MM.1S (cell line): ENCODE measurements at regions not wholly inside any gene's neighbourhood (a gene's known extent, or its start where the extent isn't known, plus 50 kb on each side); places are given as distances from the start of the nearest gene placed in this dataset.

Source experiments
- DNase-seq: peaks from one replicate; pipeline ENCODE4 v3.0.0-alpha.2; 2015
- H2AFZ ChIP-seq: fragments of 300-600 bp; sonication (generic); 2 replicates; pipeline ENCODE4 v1.6.0; 2016; ENCODE audit warnings: antibody characterized with exemption, low read length
- H3F3A ChIP-seq: fragments of 300-600 bp; sonication (generic); 2 replicates; pipeline ENCODE4 v1.6.1; 2016; ENCODE audit warnings: mild to moderate bottlenecking, antibody characterized with exemption, low read length, moderate library complexity, mixed read lengths; ENCODE audit not compliant: insufficient read depth
- H3K27ac ChIP-seq: fragments of 300-600 bp; sonication (generic); 2 replicates; pipeline ENCODE4 v1.5.1; 2016; ENCODE audit warnings: mild to moderate bottlenecking, low read length
- H3K27me3 ChIP-seq: fragments of 300-600 bp; sonication (generic); replicated peaks from 2 replicates; pipeline ENCODE4 v1.6.0; 2016; ENCODE audit warnings: low read length; ENCODE audit not compliant: insufficient read depth
- H3K36me3 ChIP-seq: fragments of 300-600 bp; sonication (generic); replicated peaks from 2 replicates; pipeline ENCODE4 v1.6.1; 2016; ENCODE audit warnings: mild to moderate bottlenecking, low read length, mixed read lengths; ENCODE audit not compliant: insufficient read depth
- H3K4me1 ChIP-seq: fragments of 300-600 bp; sonication (generic); 2 replicates; pipeline ENCODE4 v1.6.1; 2016; ENCODE audit warnings: low read length, mixed read lengths
- H3K4me2 ChIP-seq: fragments of 300-600 bp; sonication (generic); 2 replicates; pipeline ENCODE4 v1.6.0; 2016; ENCODE audit warnings: low read depth, low read length
- H3K4me3 ChIP-seq: fragments of 300-600 bp; sonication (generic); 2 replicates; pipeline ENCODE4 v1.5.1; 2016; ENCODE audit warnings: low read length, mixed read lengths
- H3K79me2 ChIP-seq: fragments of 300-600 bp; sonication (generic); 2 replicates; pipeline ENCODE4 v1.6.1; 2016; ENCODE audit warnings: mixed run types, low read length, mixed read lengths
- H3K9ac ChIP-seq: fragments of 300-600 bp; sonication (generic); 2 replicates; pipeline ENCODE4 v1.6.1; 2016; ENCODE audit warnings: low read length, mixed read lengths
- H3K9me2 ChIP-seq: fragments of 300-600 bp; sonication (generic); replicated peaks from 2 replicates; pipeline ENCODE4 v1.6.1; 2016; ENCODE audit warnings: mild to moderate bottlenecking, low read length, mixed read lengths; ENCODE audit not compliant: insufficient read depth
- H3K9me3 ChIP-seq: fragments of 300-600 bp; sonication (generic); replicated peaks from 2 replicates; pipeline ENCODE4 v1.6.1; 2016; ENCODE audit warnings: mild to moderate bottlenecking, low read length, mixed read lengths; ENCODE audit not compliant: insufficient read depth
- H4K20me1 ChIP-seq: fragments of 300-600 bp; sonication (generic); 2 replicates; pipeline ENCODE4 v1.6.1; 2016; ENCODE audit warnings: mild to moderate bottlenecking, low read length, moderate library complexity, mixed read lengths; ENCODE audit not compliant: insufficient read depth
- EZH2 ChIP-seq: fragments of 300-600 bp; sonication (generic); optimal IDR thresholded peaks from 2 replicates; pipeline ENCODE3; 2017; ENCODE audit warnings: low read depth, mild to moderate bottlenecking, antibody characterized with exemption, low read length, mixed read lengths
- EZH2phosphoT487 ChIP-seq: fragments of 300-600 bp; sonication (generic); IDR thresholded peaks from 2 replicates; pipeline ENCODE4 v1.6.1; 2018; ENCODE audit warnings: antibody characterized with exemption, low read length
- TF ChIP-seq, protein P1 (sequence below): fragments of 300-600 bp; sonication (generic); IDR thresholded peaks from 2 replicates; pipeline ENCODE4 v1.5.1; 2016; ENCODE audit warnings: antibody characterized with exemption, low read length, mixed read lengths

DNA sequence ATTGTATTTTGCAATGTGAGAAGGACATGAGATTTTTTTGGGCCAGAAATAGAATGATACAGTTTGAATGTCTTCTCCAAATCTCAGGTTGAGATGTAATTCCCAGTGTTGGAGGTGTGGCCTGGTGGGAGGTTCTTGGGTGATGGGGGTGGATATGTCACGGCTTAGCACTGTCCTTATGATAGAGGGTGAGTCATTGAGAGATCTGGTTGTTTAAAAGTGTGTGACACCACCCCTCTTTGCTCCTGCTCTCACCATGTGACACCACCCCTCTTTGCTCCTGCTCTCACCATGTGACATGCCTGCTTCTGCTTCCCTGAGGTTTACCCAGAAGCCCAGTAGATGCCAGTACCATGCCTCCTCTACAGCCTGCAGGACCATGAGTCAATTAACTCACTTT, 1226.9 kb downstream of the PCDH7 start:
- no peaks in the 10 kb centered on the region for H3K36me3 ChIP-seq

DNA sequence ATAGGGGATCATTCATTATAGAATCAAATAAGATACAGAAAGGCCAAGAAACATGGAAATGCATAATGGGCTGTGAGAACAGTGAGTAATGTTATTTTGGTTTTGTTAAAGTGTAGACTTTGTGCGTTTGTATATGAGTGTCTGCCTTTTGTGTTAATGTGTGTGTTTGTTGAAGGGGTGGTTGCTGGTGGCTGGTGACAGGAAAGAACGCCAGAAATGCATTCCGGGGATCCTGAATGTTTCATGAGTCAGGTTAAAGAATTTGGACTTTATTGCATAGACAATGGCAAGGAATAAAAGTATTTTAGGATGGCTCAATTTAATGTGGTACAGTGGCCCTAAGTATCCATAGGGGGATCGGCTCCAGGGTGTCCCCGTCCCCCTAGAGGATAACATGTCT, 1228.9 kb downstream of the PCDH7 start:
- H3K27me3 ChIP-seq, result no peaks in the 10 kb centered on the region
- no peak overlapping the region for H3K4me2 ChIP-seq
- H2AFZ ChIP-seq, result no peak overlapping the region
- no peak for DNase-seq
- H3K36me3 ChIP-seq, result no peaks in the 10 kb centered on the region
- H3F3A ChIP-seq, result no peaks in the 10 kb centered on the region
- H3K9me2 ChIP-seq, result no peaks in the 10 kb centered on the region
- no peaks in the 10 kb centered on the region for H3K9me3 ChIP-seq
- H3K27ac ChIP-seq, result no peak overlapping the region
- H3K9ac ChIP-seq, result no peak overlapping the region
- no peaks in the 10 kb centered on the region for H3K4me1 ChIP-seq
- TF ChIP-seq EZH2phosphoT487 (no peak), EZH2 (no peak)
- TF ChIP-seq, protein P1, sequence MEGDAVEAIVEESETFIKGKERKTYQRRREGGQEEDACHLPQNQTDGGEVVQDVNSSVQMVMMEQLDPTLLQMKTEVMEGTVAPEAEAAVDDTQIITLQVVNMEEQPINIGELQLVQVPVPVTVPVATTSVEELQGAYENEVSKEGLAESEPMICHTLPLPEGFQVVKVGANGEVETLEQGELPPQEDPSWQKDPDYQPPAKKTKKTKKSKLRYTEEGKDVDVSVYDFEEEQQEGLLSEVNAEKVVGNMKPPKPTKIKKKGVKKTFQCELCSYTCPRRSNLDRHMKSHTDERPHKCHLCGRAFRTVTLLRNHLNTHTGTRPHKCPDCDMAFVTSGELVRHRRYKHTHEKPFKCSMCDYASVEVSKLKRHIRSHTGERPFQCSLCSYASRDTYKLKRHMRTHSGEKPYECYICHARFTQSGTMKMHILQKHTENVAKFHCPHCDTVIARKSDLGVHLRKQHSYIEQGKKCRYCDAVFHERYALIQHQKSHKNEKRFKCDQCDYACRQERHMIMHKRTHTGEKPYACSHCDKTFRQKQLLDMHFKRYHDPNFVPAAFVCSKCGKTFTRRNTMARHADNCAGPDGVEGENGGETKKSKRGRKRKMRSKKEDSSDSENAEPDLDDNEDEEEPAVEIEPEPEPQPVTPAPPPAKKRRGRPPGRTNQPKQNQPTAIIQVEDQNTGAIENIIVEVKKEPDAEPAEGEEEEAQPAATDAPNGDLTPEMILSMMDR, result no peak
- H3K79me2 ChIP-seq, result no peaks in the 10 kb centered on the region
- no peaks in the 10 kb centered on the region for H4K20me1 ChIP-seq
- no peak overlapping the region for H3K4me3 ChIP-seq

More for the DNA sequence above, 1226.9 kb downstream of the PCDH7 start:
- Histone ChIP-seq H3K9me3 (no peaks in the 10 kb centered on the region), H3K9me2 (no peaks in the 10 kb centered on the region), H3K4me3 (no peak overlapping the region), H3K27ac (no peak overlapping the region), H3K9ac (no peak overlapping the region), H3K27me3 (no peaks in the 10 kb centered on the region), H2AFZ (no peak overlapping the region), H4K20me1 (no peaks in the 10 kb centered on the region), H3F3A (no peaks in the 10 kb centered on the region), H3K4me2 (no peak overlapping the region), H3K4me1 (no peaks in the 10 kb centered on the region), H3K79me2 (no peaks in the 10 kb centered on the region)
- DNase-seq, result no peak
- TF ChIP-seq EZH2phosphoT487 (no peak), EZH2 (no peak)
- TF ChIP-seq, protein P1, result no peak

DNA sequence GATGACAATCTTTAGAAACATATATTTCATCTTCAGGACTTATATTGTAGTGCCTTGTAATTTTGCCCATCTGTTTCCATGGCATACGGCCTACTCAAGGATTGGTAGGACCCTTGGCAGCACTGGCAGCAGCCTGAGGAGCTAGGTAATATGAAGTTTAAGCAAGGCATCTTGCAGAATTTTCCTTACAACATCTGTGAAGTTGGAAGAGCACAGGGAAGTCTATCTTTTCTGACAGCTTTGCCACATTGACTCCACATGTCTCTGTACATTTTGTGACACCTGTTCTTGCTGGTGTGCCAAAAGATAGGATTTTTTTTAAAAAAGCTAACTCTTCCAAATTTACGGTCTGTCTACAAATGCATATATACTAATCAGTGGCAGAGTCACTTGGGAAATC, 1235.2 kb downstream of the PCDH7 start:
- Histone ChIP-seq H3K9ac (no peak overlapping the region), H3K79me2 (no peaks in the 10 kb centered on the region), H2AFZ (no peak overlapping the region), H3K27me3 (no peaks in the 10 kb centered on the region), H3K36me3 (no peaks in the 10 kb centered on the region), H3K4me2 (no peak overlapping the region), H3K27ac (no peak overlapping the region), H3K9me3 (no peaks in the 10 kb centered on the region), H3K9me2 (no peaks in the 10 kb centered on the region), H3F3A (no peaks in the 10 kb centered on the region), H3K4me1 (no peaks in the 10 kb centered on the region), H4K20me1 (no peaks in the 10 kb centered on the region), H3K4me3 (no peak overlapping the region)
- TF ChIP-seq EZH2phosphoT487, result no peak
- TF ChIP-seq EZH2, result no peak
- TF ChIP-seq, protein P1, result no peak
- DNase-seq, result no peak
